Left ventricle myocardium superior (tissue), 1 donor: ENCODE measurements at regions not wholly inside any gene's neighbourhood (a gene's known extent, or its start where the extent isn't known, plus 50 kb on each side); places are given as distances from the start of the nearest gene placed in this dataset.

Experiments used
- ATAC-seq: fragments of 200-7000 bp; cut with Tn5 transposase; one replicate; pipeline ENCODE4 v1.9.1; 2020; ENCODE audit warnings: mild to moderate bottlenecking, moderate library complexity
- DNase-seq: peaks from one replicate; pipeline ENCODE4 v3.0.0-alpha.2; 2020
- intact Hi-C: fragments of 100-400 bp; cut with micrococcal nuclease; formaldehyde crosslinking; loops from one replicate; pipeline ENCODE4 v1.11.0; 2022
- donor health status: DM: no; HTN: yes; CAD: no; lungs with severe emphysema.

DNA sequence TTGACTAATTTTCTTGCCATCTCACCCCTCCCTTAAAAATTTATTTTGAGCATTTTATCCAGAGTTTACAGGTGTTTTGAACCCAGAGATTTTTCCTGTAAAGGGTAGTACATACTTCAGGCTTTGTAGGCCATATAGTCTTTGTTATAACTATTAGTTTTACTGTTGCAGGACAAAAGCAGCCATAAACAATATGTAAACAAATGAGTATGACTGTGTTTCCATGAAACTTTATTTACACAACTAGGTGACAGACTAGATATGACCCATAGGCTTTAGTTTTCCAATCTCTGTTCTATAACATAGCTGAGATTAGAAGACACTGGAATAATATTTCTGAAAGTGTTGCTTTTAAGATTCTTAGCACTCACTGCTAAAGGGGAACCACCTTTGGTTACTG, 587.9 kb downstream of the PDCD6IP start:
- DNase-seq (no peak), ATAC-seq (no peak)
- intact Hi-C loops = no loop called here

DNA sequence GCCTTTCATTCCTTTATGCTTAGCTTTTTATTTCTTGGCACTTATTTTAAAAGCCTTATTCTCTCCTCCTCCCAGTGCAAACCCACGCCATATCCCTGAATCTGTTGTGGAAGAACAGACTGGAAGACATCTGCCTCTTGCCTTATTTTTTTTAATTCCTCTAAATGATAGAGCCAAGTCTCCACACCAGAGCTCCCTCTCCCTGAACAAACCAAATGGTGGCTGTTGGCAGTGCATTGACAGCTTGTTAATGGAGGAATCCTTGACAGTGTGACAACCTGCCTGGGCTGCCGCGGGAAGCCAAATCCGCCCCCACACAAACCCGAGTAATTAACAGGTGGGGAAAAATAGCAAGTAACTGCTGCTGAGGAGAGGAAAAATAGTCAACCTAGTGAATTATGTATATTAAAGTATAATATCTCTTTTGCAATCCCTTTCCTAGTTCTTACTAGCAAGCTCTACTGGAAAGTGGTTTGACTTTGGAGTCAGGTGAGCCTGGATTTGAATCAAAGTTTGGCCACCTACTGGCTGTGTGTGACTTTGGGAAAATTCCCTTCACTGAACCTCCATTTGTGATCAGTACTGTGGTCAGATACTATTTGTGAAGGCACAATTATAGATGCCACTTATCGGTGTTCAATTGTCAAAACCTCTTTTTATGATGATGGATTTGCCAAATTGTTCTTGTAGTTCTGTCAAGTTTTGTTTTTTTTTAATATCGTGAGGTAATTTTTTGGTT, 589.6 kb downstream of the PDCD6IP start:
- ATAC-seq = peak; percentile 26
- DNase-seq = no peak
- intact Hi-C loops = no loop called here

DNA sequence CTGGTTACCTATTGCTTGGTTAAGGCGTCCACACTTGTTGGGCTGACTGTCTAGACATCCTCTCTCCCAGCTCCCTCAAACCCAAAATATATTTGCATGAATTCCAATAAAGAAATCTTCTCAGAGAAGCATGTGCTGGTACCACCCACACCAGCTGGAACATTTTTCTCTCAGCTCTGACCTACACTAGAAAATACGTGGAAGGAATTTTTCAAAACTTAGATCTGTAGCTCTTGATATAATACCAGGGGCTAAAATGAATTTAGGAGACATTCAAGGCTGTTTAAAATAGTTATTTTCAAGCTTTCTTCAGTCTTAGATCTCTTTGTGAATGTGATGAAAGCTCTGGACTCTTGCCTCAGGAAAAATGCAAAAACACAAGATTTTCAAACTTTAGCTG, 590.4 kb downstream of the PDCD6IP start:
- ATAC-seq (no peak), DNase-seq (no peak)
- intact Hi-C loops = no loop called here

DNA sequence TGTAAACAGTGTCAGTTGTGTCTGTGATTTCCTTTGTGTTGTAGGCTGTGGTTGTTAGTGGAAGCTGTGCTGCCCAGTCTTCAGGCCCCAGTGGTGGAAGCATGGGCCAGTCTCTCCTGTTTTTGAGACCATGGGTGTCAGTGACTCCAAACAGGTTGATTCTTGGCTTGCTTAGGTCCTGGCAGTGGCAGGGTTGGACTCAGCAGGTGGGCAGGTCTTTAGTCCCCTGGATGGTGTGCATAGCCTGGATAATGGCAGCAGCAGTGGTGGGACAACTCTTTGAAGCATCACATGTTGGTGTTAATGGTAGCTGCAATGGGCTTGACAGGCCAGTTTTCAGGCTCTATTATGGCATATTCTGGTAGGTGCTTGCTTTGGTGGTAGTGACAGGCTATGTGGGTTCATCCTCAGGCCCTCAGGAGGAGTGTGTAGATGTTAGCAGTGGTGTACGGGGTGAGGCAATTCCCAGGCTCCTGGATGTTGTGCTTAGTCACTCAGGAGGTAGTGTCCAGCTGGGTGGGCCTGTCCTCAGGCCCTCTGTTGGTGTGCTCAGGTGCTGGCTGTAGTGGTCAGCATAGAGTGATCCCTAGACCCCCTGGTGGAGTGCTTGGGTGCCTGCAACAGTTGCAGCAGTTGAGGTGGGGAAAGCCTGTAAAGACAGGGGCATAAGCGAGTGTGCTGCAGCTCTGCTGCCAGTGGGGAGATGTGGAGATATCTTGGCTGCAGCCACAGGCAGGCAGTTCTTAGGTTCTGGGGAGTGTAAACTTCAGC, 596.7 kb downstream of the PDCD6IP start:
- intact Hi-C loops = no loop called here
- DNase-seq (no peak), ATAC-seq (no peak)

DNA sequence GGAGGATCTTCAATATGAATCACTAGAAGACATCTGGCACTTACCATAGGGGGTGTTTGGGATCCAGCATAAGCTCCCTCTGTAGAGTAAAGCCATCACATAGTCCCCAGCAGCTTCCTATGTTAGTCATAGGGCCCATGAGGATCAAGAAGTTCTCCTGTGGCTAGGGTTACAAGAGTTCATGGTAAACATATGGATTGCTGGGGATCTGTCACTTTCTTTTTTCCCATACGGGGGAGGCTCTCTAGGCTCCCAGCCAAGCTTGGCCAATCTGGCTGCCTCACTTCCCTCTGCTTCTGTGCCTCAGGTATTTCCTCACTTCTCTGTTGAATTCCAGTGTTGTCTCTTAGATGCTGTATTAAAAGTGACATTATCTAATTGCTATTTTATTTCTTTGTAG, 597.9 kb downstream of the PDCD6IP start:
- intact Hi-C loops = no loop called here
- no peak for DNase-seq
- no peak for ATAC-seq

DNA sequence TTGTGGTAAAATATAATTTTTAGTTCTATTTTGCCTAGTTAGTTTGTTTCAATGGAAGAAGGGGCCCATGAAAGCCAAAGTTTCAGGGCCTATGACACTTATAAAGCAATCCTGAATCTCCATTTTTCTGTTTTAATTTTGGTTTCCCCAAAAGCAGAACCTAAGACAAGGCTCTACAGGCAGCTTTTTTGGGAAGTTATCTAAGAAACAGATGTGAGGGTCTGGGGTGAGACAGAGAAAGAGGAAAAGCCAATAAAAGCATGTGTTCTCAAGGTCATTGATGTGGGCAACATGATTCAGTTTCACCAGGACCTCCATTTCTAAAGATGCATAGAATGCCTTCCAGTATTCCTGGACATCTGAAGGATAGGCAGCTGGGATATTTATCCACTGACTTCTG, 598.5 kb downstream of the PDCD6IP start:
- ATAC-seq (no peak), DNase-seq (no peak)
- intact Hi-C loops = no loop called here

DNA sequence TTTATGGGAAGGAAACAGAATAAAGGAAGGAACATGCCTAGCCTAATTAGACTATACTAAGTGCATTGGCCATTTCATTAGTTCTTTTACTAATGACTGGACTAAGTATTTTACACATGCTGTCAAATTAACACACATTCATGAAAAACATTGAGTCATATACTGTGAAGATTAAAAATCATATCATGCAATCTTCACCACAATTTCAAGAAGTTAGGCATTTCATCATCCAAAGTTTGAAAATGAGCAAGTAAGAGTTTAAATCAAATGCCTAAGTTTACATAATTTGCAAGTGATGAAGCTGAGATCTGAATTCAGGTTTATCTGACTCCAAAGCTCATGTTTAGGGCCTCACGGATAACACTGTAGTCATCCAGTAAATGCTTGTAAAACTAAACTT, 601.0 kb downstream of the PDCD6IP start:
- no peak for ATAC-seq
- DNase-seq = no peak
- intact Hi-C loops = no loop called here

DNA sequence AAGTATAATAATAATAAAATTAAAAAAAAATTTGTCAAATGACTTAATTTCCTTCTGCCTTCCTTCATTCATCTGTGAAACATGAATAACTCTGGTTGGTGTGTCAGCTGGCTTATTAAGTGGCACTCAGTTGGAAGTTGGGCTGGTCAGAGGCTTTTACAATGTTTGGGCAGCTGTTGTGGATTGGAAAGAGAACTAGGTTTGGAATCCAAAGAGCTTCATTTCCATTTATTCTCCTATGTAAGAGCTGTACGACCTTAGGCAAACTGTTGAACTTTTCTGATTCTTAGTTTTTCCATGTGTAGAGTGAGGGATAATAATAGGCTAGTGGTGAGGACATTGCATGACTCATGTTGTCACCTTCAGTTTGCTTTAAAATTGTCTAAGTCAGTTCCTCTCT, 606.7 kb downstream of the PDCD6IP start:
- ATAC-seq (no peak), DNase-seq (no peak)
- intact Hi-C loops = no loop called here

DNA sequence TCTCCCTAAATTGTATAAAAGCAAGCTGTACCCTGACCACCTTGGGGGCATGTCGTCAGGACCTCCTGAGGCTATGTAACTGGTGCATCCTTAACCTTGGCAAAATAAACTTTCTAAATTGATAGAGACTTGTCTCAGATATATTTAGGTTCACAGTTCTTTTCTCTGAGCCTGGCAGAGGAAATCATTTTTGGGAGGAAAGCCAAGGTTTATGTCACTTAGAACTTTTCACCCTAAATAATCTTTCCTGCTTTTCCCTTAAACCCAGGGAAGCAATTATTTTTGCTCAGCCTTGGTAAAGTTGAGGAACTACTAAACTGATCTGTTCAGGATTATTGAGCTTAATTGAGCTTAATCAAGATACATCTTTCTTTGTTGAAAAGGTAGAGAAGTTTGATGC, 608.9 kb downstream of the PDCD6IP start:
- intact Hi-C loops = no loop called here
- no peak for ATAC-seq
- DNase-seq = no peak

DNA sequence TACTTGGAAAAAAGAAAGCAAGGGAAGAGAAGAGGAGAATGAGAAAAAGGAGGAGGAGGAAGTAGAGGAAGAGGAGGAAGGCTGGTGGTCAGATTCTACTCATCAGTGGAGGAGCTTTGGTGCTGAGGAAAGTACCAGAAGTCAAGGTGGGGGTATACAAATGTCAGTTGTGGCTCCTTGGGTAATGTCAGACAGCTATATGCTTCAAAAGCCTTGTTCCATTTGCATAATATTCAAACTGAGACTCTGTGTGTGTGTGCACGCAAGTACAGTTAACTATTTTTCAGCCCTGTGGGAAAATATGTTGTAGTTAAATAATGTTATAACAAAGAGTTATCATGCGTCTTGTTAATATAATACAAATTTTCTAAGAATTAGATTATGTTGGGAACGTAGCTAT, 609.7 kb downstream of the PDCD6IP start:
- ATAC-seq = no peak
- intact Hi-C loops = no loop called here
- no peak for DNase-seq

DNA sequence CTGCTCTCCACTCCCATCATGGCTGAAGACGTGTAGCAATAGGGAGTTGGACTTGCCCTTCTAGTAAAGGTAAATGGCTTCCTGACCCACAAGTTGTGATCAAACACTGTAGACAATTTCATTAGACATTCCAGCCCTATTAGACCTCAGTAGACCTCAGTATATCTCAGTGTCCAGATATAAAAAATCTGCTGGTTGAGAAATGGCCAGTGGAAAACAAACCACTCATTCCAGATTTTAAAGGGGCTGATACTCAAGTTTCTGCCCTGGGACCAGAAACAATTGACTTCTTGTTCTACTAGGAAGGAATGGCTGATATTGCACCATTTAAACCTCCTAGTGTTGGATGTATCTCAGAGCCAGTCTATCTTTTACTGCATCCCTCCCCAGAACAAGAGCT, 613.2 kb downstream of the PDCD6IP start:
- ATAC-seq = peak; percentile 39
- DNase-seq = no peak
- intact Hi-C loops = no loop called here

DNA sequence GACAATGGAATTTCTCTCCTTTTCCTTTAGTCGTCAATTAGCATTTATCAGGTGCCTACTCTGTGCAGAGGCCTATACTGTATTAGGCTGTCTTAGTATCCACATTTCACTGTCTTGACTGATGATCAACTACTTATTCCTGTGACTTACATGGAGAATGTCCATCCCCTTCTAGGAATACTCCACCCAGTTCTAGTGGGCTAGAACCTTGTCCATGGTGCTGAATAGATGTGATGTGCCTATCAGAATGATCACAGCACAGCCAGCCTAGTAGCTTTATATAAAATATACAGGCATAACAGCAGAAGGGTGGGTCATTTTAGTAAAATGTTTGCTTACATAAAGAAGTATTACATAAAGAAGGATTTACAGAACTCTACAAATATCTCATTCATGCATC, 621.4 kb downstream of the PDCD6IP start:
- DNase-seq (no peak), ATAC-seq (no peak)
- intact Hi-C loops = no loop called here

DNA sequence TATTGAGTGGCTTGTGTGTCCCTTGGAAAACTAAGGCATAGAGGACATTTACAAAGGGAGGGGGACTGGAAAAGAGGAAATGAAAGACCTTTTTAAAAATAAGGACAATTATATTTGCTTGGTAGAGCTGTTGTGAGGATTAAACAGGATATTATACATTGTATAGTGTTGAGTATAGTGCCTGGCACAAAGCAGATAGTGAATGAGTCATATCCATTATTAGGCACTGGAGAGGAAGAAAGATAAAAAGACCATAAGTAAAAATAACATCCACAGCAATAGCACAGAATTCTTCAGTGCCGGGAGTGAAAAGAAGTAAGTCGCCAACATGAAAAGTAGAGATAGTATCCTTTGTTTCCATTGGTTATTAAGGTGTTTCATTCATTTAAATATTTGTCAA, 623.3 kb downstream of the PDCD6IP start:
- ATAC-seq (no peak), DNase-seq (no peak)
- intact Hi-C loops = no loop called here

DNA sequence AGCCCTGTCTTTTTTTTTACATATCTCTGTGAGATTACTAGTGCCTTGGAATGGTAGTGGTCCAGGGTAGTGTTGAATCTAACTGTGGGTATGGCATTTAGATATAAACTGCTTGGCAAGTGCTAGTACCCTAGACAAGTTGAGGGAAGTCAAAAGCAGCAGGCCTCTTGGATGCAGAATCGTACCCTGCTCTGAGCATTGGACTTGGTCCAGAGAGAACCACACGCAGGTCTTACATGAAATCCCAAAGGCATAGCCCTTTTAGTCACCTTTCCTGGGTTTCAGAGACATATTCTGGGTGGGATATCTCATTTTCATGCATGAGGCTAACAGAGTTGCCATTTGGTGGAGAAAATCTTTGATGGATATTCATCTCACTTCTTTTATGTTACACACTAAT, 641.4 kb downstream of the PDCD6IP start:
- intact Hi-C loops = no loop called here
- DNase-seq (no peak), ATAC-seq (no peak)

DNA sequence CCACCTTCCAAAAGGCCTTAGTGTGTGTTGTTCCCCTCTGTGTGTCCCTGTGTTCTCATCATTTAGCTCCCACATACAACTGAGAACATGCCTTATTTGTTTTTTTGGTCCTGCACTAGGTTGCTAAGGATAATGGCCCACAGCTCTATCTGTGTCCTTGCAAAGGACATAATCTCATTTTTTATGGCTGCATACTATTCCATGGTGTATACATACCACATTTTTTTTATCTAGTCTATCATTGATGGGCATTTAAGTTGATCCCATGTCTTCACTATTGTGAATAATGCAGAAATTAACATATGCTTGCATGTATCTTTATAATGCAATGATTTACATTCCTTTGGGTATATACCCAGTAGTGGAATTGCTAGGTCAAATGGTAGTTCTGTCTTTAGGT, 645.7 kb downstream of the PDCD6IP start:
- ATAC-seq (no peak), DNase-seq (no peak)
- intact Hi-C loops = no loop called here

DNA sequence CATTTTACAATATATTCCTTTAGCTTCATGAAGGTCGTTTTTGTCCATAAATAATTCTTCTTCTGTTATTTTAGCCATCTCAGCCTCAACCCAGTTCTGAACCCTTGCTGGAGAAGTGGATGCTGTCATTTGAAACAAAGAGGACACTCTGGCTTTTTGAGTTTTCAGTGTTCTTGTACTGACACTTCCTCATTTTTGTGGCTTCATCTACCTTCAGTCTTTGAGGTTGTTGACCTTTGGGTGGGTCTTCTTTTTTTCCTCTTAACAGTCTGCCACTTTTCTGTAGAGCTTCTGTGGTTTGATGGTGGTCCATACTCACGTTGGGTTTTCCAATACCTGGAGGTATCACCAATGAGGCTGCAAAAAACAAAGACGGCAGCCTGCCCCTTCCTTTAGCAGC, 650.9 kb downstream of the PDCD6IP start:
- ATAC-seq (no peak), DNase-seq (no peak)
- intact Hi-C loops = no loop called here

DNA sequence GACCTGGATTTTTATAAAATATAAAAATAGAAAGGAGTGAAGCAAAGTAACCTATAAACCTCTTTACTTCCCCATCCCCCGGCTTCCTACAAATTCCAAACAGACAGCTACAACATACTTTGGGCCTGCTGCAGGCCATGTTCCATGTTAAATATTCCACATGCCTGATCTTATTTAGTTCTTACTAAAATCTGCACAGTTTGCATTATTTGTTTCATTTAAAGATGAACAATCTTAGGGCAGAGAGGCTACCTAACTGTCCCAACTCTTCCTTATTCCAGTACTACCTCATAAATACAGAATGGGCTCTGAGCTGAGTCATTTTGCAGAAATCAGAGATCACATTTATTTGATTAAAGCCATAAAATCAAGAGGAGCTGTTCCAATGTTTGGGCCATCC, 665.0 kb downstream of the PDCD6IP start:
- DNase-seq (no peak), ATAC-seq (no peak)
- intact Hi-C loops = no loop called here

DNA sequence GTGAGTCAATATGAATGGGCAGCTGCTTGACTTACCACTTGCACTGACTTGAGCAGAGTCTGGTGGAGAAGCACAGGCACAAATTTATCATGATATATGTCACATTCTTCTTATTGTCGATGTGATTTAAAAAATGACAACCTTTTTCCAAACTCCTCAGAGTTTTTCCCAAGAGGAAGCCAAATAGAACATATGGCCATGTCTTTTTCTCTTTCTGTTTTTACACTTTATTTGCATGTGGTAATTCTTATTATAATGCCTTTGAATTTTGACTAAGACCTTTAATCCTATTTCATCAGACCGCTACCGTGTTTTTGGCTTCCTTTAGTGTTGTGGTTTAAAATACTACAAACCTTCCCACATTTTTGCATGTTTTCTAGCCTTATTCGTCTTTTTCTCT, 666.2 kb downstream of the PDCD6IP start:
- intact Hi-C loops = no loop called here
- DNase-seq = no peak
- ATAC-seq = no peak

DNA sequence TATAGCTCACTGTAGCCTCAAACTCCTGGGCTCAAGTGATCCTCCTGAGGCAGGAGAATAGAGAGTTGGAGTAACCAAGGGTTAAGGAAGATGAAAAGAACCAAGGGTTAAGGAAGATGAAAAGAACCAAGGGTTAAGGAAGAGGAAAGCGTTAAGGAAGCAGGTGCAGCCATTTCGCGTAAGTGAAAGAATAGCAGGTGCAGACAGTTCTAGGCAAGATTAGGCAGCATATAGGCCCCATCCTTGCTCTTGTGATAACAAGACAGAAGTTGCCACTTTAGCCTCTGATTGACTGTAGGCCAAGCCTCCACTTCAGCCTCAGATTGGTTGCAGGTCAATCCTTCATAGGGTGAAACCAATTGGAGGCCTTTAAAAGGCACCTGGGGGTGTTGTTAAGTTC, 677.4 kb downstream of the PDCD6IP start:
- DNase-seq (no peak), ATAC-seq (no peak)
- intact Hi-C loops = no loop called here

DNA sequence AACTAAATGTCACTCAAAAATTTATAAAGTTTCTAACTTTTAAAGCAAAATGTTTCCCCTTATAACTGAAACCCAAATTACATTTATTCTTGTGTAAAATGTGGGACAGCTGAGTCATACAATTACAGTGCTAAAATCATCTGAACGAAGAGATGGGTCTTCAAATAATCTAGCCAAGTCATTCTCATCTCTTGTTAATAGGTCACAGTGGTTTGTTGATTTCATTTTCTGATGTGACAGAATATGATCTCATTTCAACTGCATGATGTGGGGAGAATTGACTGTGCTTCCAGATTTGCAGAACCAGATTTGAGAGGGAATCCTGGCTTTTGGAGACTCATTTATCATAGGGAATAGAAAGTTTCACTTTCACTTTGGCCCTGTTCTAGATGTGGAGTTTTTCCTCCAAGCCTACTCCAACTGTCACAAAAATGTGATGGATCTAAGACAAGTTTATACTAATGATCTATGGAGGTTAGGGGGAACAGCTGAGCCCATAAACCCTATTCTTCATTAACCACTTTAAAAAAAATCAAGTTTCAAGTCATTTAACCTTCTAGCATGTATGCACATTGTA, 685.0 kb downstream of the PDCD6IP start:
- no peak for DNase-seq
- ATAC-seq = no peak
- intact Hi-C loops = no loop called here

DNA sequence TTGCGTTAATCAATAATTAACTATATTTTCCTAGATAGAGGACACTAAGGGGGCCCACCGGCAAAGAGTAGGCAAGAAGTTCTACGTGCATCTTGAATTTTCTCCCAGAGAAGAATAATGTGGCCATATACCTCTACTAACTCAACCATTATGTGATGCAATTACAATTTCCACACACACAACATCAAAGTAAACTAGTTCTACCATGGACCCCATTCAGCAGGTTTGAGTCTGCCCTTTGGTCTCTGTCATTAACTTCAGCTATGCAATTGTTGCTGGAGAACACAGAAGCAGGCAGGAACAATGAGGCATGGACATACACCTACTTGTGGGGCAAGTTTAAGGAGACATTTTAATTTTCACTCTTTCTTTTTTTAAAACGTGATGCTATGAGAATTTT, 705.9 kb downstream of the PDCD6IP start:
- DNase-seq = no peak
- ATAC-seq = no peak
- intact Hi-C loops = no loop called here
